Ovary (tissue), 7 donors: ENCODE measurements at regions not wholly inside any gene's neighbourhood (a gene's known extent, or its start where the extent isn't known, plus 50 kb on each side); places are given as distances from the start of the nearest gene placed in this dataset.

ENCODE experiments used
- DNase-seq, 5 donors: peaks; one replicate each; pipeline ENCODE4 v3.0.0-alpha.2; 2019 to 2020
- H3K27ac ChIP-seq, 2 donors: fragments of 200-600 bp; one replicate each; pipeline versions ENCODE4 v1.5.1 to v1.8.0; 2019 to 2022
- H3K27me3 ChIP-seq: fragments of 200-600 bp; one replicate; pipeline ENCODE4 v1.8.0; 2022
- H3K36me3 ChIP-seq: fragments of 200-600 bp; sonication (generic); one replicate; pipeline ENCODE4 v1.5.1; 2019
- H3K4me1 ChIP-seq: one replicate; pipeline ENCODE4 v1.8.1; 2013; ENCODE audit warnings: mild to moderate bottlenecking, moderate library complexity; ENCODE audit not compliant: insufficient read depth
- H3K4me3 ChIP-seq: fragments of 200-600 bp; sonication (generic); one replicate; pipeline ENCODE4 v1.5.1; 2017
- H3K9me3 ChIP-seq, 2 donors: fragments of 200-600 bp in 1 of 2; sonication (generic) in 1 of 2; one replicate each; pipeline versions ENCODE4 v1.5.1 to v1.8.1; 2013 to 2019; ENCODE audit warnings: mild to moderate bottlenecking in 1 of 2, moderate library complexity in 1 of 2
- EP300 ChIP-seq: sonication (generic); formaldehyde crosslinking; IDR thresholded peaks from one replicate; pipeline ENCODE4 v1.6.1; 2017; ENCODE audit warnings: antibody characterized with exemption
- POLR2A ChIP-seq: fragments of 450-650 bp; IDR thresholded peaks from one replicate; pipeline ENCODE4 v1.6.1; 2017; ENCODE audit warnings: antibody characterized with exemption, mild to moderate bottlenecking, moderate library complexity
- WGBS, 3 donors: extraction: QIAGEN DNeasy Blood & Tissue Kit in 1 of 3; methylation state at CpG; one replicate each; pipeline versions ENCODE4 v1.1.5 to v1.1.7; 2013 to 2017; 5-methylcytosine and 5-hydroxymethylcytosine counted together
- intact Hi-C, 4 donors: fragments of 100-400 bp; cut with DNase I; formaldehyde crosslinking; loops; one replicate each; pipeline versions ENCODE4 v1.11.0 to v1.15.1; 2022 to 2023
- TF ChIP-seq, protein P1 (sequence below), 3 donors: fragments of 450-650 bp in 2 of 3; fragments of 200-600 bp in 1 of 3; IDR thresholded peaks; one replicate each; pipeline versions ENCODE4 v1.5.1 to v1.8.0; 2016 to 2022; ENCODE audit warnings: antibody characterized with exemption in 3 of 3, mild to moderate bottlenecking in 1 of 3
- donor health status: DM: no; HTN: no; CAD: no; lungs with moderate emphysema.
- donor health status: DM: no; HTN: no; CAD: no.
- donor health status: Bipolar disorder and iron deficiency.
- donor health status: DM: no; HTN: no; CAD: no.
- donor health status: DM: yes; HTN: yes; CAD: no.

DNA sequence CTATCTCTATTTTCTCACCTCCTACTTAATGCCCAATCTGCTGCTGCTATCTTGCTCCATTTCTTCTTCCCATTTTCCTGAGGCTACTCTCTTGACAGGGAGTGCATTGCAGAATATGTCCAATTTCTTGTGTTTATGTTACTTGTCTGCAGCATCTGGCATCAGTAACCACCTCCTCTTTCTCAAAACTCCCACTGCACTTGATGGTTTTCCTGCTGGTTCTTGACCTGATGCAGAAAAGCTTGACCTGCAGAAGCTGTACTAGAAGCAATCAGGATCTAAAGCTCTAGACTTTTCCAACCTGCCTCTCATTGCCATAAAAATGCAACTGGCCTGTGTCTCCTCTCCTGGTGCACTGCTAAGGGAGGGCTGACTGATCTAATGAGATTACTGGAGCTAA lies 287.8 kb downstream of the ZEB1 start:
- intact Hi-C loops: loop anchor here in 1 of 4 donors (10.0 kb wide), 1 partner anchor 292 kb away; the partner anchor contains the start of gene ZEB1
- no peaks in the 10 kb centered on the region for H3K9me3 ChIP-seq
- peaks cover 6% of the 10 kb centered on the region for H3K4me1 ChIP-seq
- no peak overlapping the region for H3K27ac ChIP-seq
- H3K36me3 ChIP-seq: no peaks in the 10 kb centered on the region
- no peaks in the 10 kb centered on the region for H3K27me3 ChIP-seq
- no peak overlapping the region for H3K4me3 ChIP-seq
- no peak for TF ChIP-seq EP300
- no peak for TF ChIP-seq POLR2A
- TF ChIP-seq, protein P1, sequence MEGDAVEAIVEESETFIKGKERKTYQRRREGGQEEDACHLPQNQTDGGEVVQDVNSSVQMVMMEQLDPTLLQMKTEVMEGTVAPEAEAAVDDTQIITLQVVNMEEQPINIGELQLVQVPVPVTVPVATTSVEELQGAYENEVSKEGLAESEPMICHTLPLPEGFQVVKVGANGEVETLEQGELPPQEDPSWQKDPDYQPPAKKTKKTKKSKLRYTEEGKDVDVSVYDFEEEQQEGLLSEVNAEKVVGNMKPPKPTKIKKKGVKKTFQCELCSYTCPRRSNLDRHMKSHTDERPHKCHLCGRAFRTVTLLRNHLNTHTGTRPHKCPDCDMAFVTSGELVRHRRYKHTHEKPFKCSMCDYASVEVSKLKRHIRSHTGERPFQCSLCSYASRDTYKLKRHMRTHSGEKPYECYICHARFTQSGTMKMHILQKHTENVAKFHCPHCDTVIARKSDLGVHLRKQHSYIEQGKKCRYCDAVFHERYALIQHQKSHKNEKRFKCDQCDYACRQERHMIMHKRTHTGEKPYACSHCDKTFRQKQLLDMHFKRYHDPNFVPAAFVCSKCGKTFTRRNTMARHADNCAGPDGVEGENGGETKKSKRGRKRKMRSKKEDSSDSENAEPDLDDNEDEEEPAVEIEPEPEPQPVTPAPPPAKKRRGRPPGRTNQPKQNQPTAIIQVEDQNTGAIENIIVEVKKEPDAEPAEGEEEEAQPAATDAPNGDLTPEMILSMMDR (IDR thresholded peaks at IDR 0.05): no peak
- DNase-seq: no peak

DNA sequence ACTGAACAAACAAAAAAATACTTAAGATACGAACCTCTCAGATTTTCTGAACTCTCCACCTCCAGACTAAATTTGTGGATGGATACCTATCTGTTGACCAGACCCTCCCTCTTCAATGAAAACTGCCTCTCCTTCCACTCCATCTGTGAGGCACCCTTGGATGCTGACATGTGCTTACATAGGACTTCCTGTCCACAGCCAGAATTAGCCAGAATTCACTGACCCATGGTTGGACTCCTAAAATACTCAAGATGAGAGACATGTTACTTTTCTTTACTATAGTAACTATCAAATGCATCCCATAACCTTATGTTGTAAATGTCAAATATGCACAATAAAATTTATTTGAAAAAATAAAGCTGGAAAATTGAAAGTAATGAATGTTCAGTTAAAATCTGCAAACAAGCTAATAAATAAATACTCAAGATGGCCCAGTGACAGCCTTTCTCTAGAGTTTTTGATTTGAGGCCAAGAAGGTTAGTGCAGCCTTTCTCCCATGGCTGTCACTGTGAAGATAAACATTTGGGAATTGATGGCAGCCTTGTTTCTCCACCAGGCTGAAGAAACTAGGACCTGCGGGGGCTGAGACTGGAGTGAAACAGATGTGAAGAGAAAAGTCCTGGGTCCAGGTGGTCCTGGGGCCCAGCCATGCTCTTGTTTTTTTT lies 287.0 kb downstream of the ZEB1 start:
- peaks cover 6% of the 10 kb centered on the region for H3K4me1 ChIP-seq
- no peaks in the 10 kb centered on the region for H3K27me3 ChIP-seq
- no peaks in the 10 kb centered on the region for H3K9me3 ChIP-seq
- DNase-seq: no peak
- no peak overlapping the region for H3K27ac ChIP-seq
- 67 to 85% (median 70%) methylated on average over 2 of the region's 2 CpGs for WGBS, 3 donors
- TF ChIP-seq POLR2A: no peak
- TF ChIP-seq EP300: no peak
- TF ChIP-seq, protein P1 (IDR thresholded peaks at IDR 0.05): no peak
- intact Hi-C loops: loop anchor here in 1 of 4 donors (10.0 kb wide), 1 partner anchor 291 kb away; the partner anchor contains the start of gene ZEB1
- no peak overlapping the region for H3K4me3 ChIP-seq
- no peaks in the 10 kb centered on the region for H3K36me3 ChIP-seq

DNA sequence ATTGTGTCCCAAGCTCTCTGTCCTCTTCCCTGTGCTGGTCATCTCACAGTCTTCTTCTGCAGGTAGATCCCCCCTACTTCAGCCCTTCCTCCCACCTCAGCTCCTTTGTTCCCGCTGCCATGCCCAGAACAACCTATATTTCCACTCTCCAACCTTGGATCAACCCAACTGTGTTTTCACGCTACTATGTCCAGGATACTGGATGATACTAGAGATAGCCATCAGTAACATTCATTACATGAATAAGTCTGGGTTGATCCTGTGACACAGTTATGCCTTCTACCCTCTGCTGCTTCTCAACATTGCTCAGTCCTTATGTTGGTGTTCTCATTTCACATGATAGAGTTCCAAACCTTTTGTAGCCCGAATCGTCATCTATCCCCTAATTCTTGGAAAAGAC lies 286.4 kb downstream of the ZEB1 start:
- Histone ChIP-seq H3K27me3 (no peaks in the 10 kb centered on the region), H3K9me3 (no peaks in the 10 kb centered on the region), H3K4me3 (no peak overlapping the region), H3K36me3 (no peaks in the 10 kb centered on the region), H3K27ac (no peak overlapping the region), H3K4me1 (peaks cover 6% of the 10 kb centered on the region)
- TF ChIP-seq POLR2A (no peak), EP300 (no peak)
- TF ChIP-seq, protein P1 (IDR thresholded peaks at IDR 0.05): no peak
- 91 to 96% (median 96%) methylated on average over 4 of the region's 4 CpGs for WGBS, 3 donors
- no peak for DNase-seq
- intact Hi-C loops: loop anchor here in 1 of 4 donors (10.0 kb wide), 1 partner anchor 291 kb away; the partner anchor contains the start of gene ZEB1

DNA sequence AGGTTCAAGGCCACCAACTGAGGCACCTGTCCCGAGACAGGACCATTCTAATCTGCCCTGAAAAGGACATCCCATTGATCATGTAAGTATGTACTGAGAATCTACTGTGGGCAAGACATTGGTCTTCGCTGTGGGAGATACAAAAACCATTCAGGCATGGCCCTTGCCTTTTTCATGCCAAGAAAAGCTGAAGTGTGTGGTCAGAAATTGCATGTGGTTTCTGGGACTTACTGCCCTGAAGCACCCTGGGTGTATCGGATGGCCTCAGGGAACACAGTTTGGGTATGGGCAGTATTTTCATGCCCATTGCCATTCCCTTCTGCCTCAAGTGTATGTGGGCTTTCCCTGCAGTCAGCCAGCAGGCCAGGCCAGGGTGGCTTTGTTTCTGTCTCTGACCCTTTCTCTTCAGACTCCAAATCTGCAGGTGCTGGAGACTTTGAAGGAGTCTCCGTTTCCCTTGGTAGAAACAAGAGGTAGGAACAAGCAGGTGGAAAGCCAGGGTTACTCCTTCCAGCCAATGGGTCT lies 285.7 kb downstream of the ZEB1 start:
- no peak for DNase-seq
- Histone ChIP-seq H3K4me1 (peaks cover 6% of the 10 kb centered on the region), H3K36me3 (no peaks in the 10 kb centered on the region), H3K9me3 (no peaks in the 10 kb centered on the region), H3K4me3 (no peak overlapping the region), H3K27ac (no peak overlapping the region), H3K27me3 (no peaks in the 10 kb centered on the region)
- TF ChIP-seq POLR2A (no peak), EP300 (no peak)
- TF ChIP-seq, protein P1 (IDR thresholded peaks at IDR 0.05): no peak
- intact Hi-C loops: loop anchor here in 1 of 4 donors (10.0 kb wide), 1 partner anchor 290 kb away; the partner anchor contains the start of gene ZEB1
- WGBS, 3 donors: 91 to 99% (median 92%) methylated on average over 4 of the region's 4 CpGs
